A673 (cell line): ENCODE measurements at regions not wholly inside any gene's neighbourhood (a gene's known extent, or its start where the extent isn't known, plus 50 kb on each side); places are given as distances from the start of the nearest gene placed in this dataset.
A peak's percentile ranks its signal among the peaks of the same experiment; 100 is the strongest.

ENCODE experiments used
- BruUV-seq: library from RNA; stranded (reverse); fragments of 400-500 nt; replicated peaks from 2 replicates; lab custom pipeline; 2021; lab: Mats Ljungman, UMichigan
- CTCF ChIA-PET: fragments of 300-600 bp; sonication (Branson Sonifier 250); formaldehyde crosslinking; loops from one replicate; lab custom pipeline; 2022; ENCODE audit warnings: antibody characterized with exemption; lab: Charles Lee
- POLR2A ChIA-PET: fragments of 300-600 bp; sonication (Branson Sonifier 250); formaldehyde crosslinking; loops from one replicate; lab custom pipeline; 2022; ENCODE audit warnings: antibody characterized with exemption; ENCODE audit not compliant: low non-redundant PET; lab: Charles Lee
- DNase-seq: peaks from one replicate; pipeline ENCODE4 v3.0.0-alpha.2; 2015; ENCODE audit warnings: low spot score
- H3K27ac ChIP-seq: fragments of 200-600 bp; sonication (generic); 2 replicates; pipeline ENCODE4 v1.5.1; 2016; ENCODE audit warnings: mixed run types, low read depth, mild to moderate bottlenecking, mixed read lengths, antibody characterized with exemption, low read length; ENCODE audit not compliant: poor library complexity, severe bottlenecking
- H3K27me3 ChIP-seq: fragments of 200-600 bp; sonication (generic); replicated peaks from 2 replicates; pipeline ENCODE4 v1.6.1; 2017; ENCODE audit warnings: mixed run types, low read depth, mild to moderate bottlenecking, mixed read lengths, antibody characterized with exemption, low read length; ENCODE audit not compliant: insufficient read depth, poor library complexity
- H3K36me3 ChIP-seq: fragments of 200-600 bp; sonication (generic); 2 replicates; pipeline ENCODE4 v1.6.1; 2016; ENCODE audit warnings: mixed run types, mild to moderate bottlenecking, mixed read lengths, antibody characterized with exemption, low read length; ENCODE audit not compliant: insufficient read depth, poor library complexity, severe bottlenecking
- H3K4me1 ChIP-seq: fragments of 200-600 bp; sonication (generic); 2 replicates; pipeline ENCODE4 v1.6.1; 2017; ENCODE audit warnings: mixed run types, mild to moderate bottlenecking, mixed read lengths, antibody characterized with exemption, low read length; ENCODE audit not compliant: insufficient read depth, poor library complexity, severe bottlenecking
- H3K4me3 ChIP-seq: fragments of 200-600 bp; sonication (generic); 2 replicates; pipeline ENCODE4 v1.5.1; 2016; ENCODE audit warnings: low read depth, mixed run types, mild to moderate bottlenecking, mixed read lengths, low read length; ENCODE audit not compliant: poor library complexity, severe bottlenecking
- H3K9me3 ChIP-seq: fragments of 200-600 bp; sonication (generic); 2 replicates; pipeline ENCODE4 v1.6.1; 2016; ENCODE audit warnings: mixed run types, low read depth, mild to moderate bottlenecking, mixed read lengths, antibody characterized with exemption, low read length; ENCODE audit not compliant: poor library complexity, severe bottlenecking
- EZH2 ChIP-seq: fragments of 200-600 bp; sonication (generic); IDR thresholded peaks from 2 replicates; pipeline ENCODE4 v1.6.1; 2017; ENCODE audit warnings: borderline replicate concordance, low read depth, mild to moderate bottlenecking, mixed read lengths, antibody characterized with exemption, low read length; ENCODE audit not compliant: poor library complexity, severe bottlenecking
- intact Hi-C: fragments of 100-400 bp; cut with micrococcal nuclease; formaldehyde crosslinking; loops from one replicate; pipeline ENCODE4 v1.10.0; 2022; ENCODE audit not compliant: unreplicated experiment
- TF ChIP-seq, protein P1 (sequence below): fragments of 300-800, 200-600 bp; sonication (generic); conservative IDR thresholded peaks from 2 replicates; pipeline ENCODE4 v1.5.1; 2017; ENCODE audit warnings: low read depth, mild to moderate bottlenecking, antibody characterized with exemption, low read length, moderate library complexity, mixed read lengths

DNA sequence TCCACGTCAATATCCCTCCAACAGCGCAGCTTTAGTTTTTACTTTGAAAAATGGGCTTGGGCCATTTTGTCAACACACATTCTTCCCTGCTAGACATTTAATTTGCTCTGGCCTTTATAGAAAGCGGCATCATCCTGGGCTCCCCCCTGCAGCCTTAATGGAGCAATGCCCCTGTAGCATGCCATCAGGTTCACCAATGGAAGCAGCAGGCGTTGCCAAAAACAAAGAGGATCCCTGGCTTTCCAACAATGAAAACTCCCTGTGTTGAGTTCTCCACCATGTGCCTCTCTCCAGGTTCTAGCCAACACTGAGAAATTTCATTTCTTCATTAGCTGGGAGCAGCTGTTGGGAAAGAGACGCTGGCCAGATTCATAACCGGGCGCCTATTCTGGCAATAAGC is 139.5 kb downstream of the ZNF622 start:
- no TSS peak for BruUV-seq
- Histone ChIP-seq H3K36me3 (no peaks in the 10 kb centered on the region), H3K4me1 (no peaks in the 10 kb centered on the region), H3K27ac (peak overlapping the region; percentile 51), H3K9me3 (no peaks in the 10 kb centered on the region), H3K4me3 (no peak overlapping the region), H3K27me3 (no peaks in the 10 kb centered on the region)
- intact Hi-C loops: loop anchor here (5.0 kb wide), 1 partner anchor 131 kb away; no protein-coding TSS in a partner anchor
- POLR2A ChIA-PET: no interaction called here
- CTCF ChIA-PET: no interaction called here
- no peak for TF ChIP-seq EZH2
- TF ChIP-seq, protein P1, sequence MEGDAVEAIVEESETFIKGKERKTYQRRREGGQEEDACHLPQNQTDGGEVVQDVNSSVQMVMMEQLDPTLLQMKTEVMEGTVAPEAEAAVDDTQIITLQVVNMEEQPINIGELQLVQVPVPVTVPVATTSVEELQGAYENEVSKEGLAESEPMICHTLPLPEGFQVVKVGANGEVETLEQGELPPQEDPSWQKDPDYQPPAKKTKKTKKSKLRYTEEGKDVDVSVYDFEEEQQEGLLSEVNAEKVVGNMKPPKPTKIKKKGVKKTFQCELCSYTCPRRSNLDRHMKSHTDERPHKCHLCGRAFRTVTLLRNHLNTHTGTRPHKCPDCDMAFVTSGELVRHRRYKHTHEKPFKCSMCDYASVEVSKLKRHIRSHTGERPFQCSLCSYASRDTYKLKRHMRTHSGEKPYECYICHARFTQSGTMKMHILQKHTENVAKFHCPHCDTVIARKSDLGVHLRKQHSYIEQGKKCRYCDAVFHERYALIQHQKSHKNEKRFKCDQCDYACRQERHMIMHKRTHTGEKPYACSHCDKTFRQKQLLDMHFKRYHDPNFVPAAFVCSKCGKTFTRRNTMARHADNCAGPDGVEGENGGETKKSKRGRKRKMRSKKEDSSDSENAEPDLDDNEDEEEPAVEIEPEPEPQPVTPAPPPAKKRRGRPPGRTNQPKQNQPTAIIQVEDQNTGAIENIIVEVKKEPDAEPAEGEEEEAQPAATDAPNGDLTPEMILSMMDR: no peak
- peak; percentile 64 for DNase-seq

- DNase-seq: no peak
- no peaks in the 10 kb centered on the region for H3K4me1 ChIP-seq
- CTCF ChIA-PET: no interaction called here
- no peak overlapping the region for H3K4me3 ChIP-seq
- H3K36me3 ChIP-seq: no peaks in the 10 kb centered on the region
- no peak for TF ChIP-seq EZH2
- TF ChIP-seq, protein P1: no peak
- BruUV-seq: no TSS peak
- H3K9me3 ChIP-seq: no peaks in the 10 kb centered on the region
- no peaks in the 10 kb centered on the region for H3K27me3 ChIP-seq
- no peak overlapping the region for H3K27ac ChIP-seq
- POLR2A ChIA-PET: no interaction called here
- intact Hi-C loops: no loop called here
These were observed 141.7 kb upstream of the MARCHF11 start for GRCh38 chr5:16321284-16321683.

DNA sequence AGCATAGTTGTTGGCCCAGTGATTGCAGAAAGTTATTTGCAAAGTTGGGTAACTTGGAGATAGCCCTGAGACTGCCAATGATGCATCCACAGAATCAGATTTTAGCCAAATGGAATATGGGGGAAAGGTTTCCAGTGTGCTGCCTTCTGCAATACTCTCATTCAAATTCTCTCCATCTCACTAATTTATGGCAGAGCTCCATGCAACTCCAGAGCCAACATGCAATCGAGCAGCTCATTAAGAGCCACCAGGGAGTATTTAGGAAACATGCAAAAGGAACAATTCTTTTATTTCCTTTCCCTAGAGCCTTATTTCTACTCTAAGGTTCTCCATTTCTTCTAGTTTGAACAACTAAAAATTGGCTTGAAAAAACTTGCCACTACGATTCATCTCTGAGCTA is 135.9 kb upstream of the MARCHF11 start:
- Histone ChIP-seq H3K9me3 (no peaks in the 10 kb centered on the region), H3K27me3 (peaks cover 18% of the 10 kb centered on the region), H3K27ac (no peak overlapping the region), H3K36me3 (no peaks in the 10 kb centered on the region), H3K4me1 (peaks cover 9% of the 10 kb centered on the region), H3K4me3 (no peak overlapping the region)
- no TSS peak for BruUV-seq
- DNase-seq: peak; percentile 13
- intact Hi-C loops: no loop called here
- POLR2A ChIA-PET: no interaction called here
- no peak for TF ChIP-seq EZH2
- TF ChIP-seq, protein P1: no peak
- CTCF ChIA-PET: no interaction called here
